NCI-H446 treated with DMSO at 0.1 percent for 48 hours (cell line): ENCODE measurements at regions not wholly inside any gene's neighbourhood (a gene's known extent, or its start where the extent isn't known, plus 50 kb on each side); places are given as distances from the start of the nearest gene placed in this dataset.
"Not testable (repeated sequence)": the region's sequence is repeated elsewhere in the genome, so short reads cannot be mapped to it uniquely, and the experiment has no call there.

Experiments
- DNase-seq: peaks from one replicate; lab custom pipeline; 2025; lab: John Stamatoyannopoulos, UW

DNA sequence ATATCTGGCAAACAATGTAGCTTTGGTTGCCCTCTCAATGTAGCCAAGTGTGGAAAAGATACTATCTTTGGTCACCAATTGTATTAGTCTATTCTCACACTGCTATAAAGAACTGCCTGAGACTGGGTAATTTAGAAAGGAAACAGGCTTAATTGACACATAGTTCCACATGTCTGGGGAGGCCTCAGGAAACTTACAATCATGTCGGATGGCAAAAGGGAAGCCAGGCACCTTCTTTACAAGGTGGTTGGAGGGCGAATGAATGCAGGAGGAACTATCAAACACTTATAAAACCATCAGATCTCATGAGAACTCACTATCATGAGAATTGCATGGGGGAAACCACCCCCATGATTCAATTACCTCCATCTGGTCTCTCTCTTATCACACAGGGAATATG, 133.1 kb upstream of the TBCA start:
- no peak for DNase-seq

DNA sequence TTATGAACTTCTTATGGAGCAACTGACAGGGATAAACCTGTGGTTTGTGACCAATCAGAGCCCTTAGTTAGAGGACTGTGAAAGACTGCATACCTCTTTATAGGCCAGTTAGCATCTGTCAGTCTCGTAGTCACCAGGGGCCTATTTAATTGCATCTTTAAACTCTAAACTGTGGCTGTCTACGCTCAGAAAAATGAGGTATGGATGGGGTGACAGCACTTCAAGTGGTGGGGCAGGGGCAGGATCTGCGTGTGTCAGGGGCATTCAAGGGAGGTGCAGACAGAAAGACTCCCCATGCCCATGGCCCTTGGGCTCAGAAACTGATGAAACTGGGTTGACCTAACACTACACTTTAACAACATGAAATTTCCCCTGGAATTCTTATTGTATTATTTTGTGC, 132.6 kb upstream of the TBCA start:
- no peak for DNase-seq

DNA sequence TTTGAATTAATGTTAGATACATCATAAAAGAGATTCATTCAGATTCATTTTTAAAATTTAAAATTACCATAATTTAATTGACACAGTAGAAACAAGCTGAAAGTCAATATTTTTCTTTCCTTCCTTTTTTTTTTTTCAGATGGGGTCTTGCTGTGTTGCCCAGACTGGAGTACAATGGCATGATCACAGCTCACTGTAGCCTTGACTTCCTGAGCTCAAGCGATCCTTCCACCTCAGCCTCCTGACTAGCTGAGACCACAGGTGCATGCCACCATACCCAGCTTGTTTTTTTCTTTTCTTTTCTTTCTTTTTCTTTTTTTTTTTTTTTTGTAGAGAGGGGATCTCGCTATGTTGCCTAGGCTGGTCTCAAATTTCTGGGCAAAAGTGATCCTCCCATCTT, 131.6 kb upstream of the TBCA start:
- DNase-seq = no peak

DNA sequence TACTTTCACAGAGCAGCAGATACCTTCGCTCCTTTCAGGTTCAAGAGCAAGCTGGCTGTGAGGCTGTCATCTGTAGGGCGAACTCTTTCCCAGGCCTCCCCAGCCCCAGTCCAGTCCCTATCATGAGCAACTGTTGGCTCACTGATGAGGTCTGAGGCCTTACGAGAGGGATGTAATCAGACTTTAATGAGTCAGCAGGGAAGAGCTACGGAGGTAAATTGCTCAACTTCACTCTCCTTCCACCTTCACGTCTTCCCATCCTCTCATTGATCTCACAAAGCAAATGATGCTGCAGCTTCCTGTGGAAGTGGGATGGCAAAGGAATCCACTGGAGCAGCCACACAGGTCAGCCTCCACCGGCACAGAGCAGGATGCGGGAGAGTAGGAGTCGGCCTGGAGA, 130.7 kb upstream of the TBCA start:
- DNase-seq = no peak

DNA sequence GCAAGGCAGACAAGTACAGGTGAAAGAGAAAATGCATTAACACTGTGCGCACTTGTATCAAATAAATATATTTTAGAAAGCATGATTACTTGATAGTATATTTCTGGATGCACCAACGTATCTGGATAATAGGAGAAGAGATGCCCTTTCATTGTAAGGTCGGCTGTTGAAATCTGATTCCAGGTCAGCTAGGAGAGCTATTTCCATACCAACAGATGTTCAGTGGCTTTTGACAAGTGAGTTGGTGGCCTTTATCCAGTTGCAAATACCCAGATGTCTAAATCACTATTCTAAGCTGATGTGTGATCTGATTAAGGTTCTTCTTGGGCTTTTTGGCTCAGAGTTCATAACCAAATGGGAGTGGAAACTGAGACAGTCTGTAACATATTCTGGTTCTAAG, 128.2 kb upstream of the TBCA start:
- no peak for DNase-seq

DNA sequence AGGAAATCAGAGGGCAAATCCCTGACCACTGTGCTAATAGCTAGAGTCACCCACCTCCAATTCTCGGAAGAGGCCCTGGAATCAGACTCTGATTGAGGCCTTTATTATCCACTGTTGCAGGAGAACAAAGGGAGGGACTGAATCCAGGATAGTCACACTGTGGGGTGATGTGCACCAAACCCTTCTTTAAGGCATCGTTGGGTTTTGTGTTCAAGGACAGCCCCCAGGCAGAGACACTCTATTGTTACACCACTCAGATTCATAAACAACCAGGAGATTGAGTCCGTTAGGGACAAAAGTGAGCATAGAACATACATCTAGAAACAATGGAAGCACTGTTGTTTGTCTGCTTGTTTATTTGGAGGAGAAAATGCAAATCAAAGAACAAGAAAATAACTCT, 124.6 kb upstream of the TBCA start:
- no peak for DNase-seq

DNA sequence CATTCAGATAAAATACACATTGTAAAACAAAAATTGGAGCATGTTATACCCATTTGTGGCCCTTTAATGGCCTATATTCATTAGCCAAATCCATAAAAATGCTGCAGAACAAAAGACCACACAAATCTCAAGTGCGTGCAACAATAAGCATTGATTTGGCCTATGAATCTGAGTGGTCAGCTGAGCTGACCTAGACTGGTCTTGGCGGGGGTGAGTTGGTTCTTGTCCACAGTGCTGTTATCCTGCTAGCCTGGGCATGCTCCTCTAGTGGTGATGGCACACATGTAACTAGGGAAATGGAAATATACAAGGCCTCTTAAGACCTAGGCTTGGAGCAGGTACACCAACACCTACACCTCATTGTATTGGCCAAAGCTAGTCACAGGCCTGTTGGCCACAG, 122.2 kb upstream of the TBCA start:
- DNase-seq = no peak

DNA sequence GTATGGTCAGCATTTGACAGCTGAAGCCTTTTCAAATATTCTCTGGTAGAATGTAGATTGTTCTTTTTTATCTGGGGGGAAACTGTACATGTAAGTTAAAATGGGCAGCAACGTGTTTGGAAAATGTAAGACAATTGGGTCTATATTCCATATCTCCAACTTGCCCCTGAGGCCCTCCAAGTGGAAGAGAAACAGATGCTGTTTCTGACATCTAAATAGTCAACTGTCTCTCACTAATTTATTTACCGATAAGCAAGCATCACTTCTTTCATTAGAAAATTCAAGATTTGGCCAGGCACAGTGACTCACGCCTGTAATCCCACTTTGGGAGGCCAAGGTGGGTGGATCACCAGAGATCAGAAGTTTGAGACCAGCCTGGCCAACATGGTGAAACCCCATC, 120.2 kb upstream of the TBCA start:
- no peak for DNase-seq

DNA sequence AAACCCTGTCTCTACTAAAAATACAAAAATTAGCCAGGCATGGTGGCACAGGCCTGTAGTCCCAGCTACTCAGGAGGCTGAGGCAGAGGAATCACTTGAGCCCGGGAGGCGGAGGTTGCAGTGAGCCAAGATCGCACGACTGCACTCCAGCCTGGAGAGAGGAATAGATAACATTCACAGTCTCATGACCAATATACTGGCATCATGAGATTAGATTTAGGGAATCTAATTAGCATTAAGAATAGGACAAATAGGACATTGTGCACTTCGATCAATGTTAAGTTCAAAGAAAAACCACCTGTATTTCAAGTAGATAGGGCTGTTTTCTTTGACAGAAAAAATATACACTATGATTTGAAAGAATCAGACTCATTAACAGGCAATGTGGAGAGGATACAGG, 118.0 kb upstream of the TBCA start:
- DNase-seq = not testable (repeated sequence)

DNA sequence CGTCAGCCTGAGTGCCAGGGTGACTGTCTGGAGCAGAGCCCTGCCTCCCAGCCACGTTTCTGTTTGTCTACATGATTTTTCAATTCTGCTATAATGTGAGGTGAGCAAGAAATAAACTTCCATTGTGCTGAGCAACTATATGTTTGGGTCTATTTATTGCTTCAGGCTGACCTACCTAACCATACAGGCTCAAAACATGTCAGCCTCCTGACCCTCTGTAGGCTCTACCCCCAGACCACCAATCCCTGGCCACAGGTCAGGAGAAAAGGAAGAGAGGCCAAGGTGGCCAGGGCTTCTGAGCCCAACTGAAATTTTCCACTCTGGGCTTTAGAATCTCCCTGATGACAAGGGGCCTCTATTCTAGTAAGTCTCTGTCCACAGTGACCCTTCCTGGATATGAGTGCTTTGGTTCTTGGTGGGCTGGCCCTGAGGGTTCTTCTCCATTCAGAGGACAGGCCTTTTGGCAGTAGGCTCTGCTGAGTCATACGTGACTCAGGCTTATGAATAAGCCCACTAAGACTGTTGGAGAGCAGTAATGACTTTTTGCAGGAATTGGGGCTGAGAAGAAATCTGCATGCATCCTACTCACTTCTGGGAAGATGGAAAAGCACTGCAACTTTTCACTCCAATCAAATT, 117.2 kb upstream of the TBCA start:
- no peak for DNase-seq

DNA sequence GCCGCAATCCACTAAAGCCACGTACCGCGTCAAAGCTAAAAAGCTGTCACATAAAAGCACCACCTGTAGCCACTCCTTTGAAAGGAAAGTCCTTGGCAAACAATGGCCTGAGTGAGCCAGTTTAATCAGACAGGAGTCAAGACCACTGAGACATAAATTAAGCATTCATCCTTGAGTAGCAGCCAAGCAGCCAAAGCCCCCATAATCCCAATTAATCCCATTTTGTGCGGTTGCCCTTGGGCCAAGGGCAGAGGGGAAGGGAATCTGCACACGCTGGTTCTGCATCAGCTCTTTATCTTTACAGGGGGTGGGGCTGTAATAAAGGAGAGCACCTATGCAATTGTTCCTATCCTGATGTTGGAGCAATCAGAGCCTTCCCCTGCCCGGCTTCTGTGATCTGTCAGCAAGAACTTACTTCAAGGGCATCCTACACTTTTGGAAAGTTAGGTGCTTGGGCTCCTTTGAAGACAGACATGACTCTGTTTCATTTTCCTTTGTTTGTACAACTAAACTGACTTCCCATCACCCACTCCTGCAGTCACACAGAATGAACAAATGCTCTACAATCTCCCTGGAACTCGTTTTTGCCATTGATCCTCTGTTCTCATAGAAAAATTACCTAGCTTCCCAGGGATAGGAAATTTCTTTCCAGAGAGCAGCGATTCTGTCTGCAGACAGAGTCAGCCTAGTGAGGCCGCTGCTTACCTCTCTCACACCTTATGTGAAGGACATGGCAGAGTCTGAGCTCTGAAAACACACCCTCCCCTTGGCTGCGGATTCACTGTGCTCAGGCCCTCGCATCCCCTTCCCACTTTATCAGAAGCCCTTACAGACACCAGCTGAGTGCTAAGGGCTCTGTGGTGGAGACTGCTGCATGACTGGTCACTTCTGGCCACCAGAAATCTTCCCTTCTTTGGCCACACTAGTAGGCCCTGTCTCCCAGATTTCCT, 116.2 kb upstream of the TBCA start:
- DNase-seq = no peak

DNA sequence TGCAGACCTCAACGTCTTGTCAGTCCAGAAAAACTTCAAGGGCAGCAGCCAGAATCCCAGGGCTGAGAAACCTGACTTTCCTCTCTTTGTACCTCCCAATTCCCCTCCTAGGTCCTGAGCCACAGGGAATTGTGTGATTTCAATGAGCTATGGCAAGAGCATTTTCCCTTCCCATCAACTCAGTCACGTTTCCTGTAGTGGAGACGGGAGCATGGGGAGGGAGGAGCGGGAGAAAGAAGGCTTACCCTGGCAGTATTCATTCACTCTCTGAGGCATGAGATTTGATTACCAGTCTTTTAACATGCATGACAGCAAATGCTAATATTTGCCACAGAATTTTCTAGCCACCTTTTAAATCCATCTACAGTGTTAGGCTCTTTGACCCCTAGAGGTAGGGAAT, 109.4 kb upstream of the TBCA start:
- no peak for DNase-seq

DNA sequence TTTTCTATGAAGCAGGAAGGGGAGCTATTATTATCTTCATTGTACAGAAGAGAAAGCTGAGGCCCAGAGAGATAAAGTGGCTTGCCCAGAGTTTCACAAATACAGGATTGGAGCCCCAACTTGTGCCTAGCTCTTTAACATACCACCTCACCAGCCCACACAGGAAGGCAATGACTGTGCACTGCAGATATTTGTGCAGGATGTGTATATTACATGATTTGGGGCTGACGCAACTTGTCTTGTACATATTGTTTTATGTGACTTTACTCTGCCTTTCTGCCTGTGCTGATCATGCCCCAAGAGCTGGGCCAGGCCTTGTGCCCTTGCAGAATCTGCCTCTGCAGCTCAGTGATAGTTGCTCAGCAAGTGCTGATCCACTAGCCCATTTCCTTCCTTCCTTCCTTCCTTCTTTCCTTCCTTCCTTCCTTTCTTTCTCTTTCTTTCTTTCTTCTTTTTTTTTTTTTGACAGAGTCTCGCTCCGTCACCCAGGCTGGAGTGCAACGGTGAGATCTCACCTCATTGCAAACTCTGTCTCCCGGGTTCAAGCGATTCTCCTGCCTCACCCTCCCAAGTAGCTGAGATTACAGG, 106.6 kb upstream of the TBCA start:
- DNase-seq = no peak

DNA sequence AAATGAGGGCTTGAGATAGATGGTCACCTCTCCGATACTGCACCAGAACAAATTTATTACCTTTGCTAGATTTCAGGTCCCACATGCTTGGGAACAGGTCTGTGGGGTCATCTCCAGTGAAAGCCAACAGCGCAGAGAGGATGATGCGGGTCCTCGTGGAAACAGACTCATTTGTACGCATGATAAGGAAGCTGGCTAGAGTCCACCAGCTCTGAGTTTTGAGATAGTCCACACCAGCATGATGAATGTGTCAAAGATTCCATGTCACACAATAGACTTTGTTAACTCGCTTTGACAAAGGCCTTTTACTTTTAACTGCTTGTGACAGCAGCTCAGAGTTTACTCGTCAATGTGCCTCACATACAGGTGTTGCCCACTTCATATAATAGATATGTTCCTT, 105.4 kb upstream of the TBCA start:
- no peak for DNase-seq

DNA sequence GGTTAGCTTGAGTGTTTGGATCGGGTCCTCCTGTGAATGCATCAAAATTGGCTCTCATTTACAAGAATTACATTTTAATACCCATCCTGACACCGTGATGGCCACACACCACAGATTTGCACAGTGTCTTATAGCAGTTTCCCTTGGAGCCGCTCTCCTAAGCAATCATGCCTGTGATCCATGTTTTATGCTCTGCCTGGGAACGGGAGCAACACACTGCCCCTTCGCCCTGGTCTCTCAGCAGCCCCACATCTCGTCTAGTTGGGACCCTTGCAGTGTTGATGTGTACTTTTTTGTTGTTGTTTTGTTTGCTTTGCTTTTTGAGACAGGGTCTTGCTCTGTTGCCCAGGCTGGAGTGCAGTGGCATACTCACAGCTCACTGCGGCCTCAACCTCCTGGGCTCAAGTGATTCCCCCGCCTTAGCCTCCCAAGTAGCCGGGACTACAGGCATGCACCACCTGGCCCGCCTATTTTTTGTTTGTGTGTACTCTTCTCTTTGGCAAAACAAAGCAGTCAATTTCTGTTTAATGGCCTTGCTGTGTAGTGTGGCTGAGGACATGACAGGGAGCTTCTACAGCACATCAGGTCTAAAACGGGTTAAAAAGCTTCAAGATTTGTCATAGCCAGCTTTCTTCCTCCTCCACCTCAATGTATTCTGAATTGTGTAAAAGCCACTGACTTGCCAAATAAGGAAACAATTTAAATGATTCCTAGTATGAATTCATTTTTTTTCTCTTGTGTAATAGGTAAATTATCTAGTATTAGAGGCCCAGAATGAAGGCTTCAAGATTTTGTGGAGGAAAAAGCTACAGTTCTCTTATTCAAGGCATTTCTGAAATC, 101.6 kb upstream of the TBCA start:
- no peak for DNase-seq

DNA sequence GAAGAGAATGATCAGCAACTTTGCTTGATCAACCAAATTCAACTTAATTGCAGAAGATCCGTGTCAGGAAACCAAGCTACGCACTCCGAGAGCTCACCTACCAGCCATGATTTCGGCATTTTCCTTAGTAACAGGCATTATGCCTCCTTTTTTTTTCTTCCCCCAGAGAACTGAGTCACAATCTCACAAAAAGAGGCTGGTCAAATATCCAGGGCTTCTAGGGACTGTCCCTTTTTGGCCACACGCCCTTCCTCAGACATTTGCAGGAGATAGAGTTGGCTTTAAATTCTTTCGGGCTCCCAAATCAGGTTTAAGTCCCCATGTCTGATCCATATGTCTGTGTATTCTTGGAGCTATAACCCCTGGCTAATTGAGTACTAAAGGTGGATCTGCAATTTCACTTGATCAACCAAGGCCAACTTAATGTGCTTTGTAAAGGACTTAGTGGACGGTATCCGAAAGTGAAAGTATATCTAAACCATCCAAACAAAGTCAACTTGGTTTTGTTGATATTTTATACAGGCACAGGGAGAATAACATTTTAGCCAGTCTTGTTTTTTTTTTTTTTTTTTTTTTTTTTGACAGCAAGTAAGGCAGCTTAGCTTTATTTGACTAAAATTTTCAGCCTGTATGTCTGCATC, 100.8 kb upstream of the TBCA start:
- no peak for DNase-seq

DNA sequence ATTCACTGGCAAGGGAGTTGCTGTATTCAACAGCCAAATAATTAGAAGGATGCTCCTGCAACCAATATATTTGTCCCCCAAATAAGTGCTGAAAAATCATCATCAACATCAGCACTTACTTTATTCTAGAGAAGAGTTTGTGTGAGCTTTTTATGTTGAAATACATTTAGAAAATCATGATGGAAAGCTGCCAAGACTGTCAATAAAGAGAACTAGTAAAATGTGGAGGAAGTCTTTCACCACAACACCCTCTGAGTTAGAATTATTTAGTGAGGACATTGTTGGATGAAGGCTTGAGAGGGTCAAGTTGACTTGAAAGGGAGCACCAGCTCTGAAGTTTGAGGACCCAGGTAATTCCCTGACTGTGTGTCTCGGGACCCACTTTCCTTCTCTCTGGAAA, 100.2 kb upstream of the TBCA start:
- DNase-seq = no peak

DNA sequence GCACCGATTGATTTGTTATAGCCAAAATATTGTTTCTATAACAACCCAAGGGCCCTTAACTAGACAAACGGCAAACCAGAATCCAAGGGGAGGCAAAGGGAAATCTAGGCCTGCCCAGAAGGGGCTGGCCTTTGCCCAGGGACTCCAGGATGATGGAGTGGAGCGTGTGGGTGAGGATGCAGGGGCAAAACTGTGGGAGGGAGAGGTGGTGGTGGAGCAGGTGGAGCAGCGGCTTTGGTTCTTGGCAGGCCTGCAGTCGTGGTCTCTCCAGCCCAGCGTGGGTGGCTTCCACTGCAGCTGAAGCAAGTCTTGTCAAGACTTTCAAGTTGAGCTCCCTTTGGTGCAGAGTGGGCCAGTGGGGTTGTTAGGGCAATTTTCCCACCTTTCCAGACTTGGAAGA, 98.6 kb upstream of the TBCA start:
- no peak for DNase-seq

DNA sequence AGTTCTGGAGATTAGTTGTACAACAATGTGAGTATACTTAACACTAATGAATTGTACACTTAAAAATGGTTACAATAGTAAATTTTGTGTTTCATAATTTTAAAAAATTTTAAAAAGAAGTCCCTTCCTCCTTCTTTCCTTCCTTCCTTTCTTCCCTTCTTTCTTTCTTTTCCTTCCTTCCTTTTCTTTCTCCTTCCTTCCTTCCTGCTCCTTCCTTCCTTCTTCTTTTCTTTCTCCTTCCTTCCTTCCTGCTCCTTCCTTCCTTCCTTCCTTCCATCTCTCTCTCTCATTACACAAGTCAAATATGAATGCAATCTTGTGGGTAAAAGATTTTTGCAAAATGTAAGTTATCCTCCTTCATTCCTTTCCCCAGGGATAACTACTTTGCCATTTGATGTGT, 97.1 kb upstream of the TBCA start:
- no peak for DNase-seq

DNA sequence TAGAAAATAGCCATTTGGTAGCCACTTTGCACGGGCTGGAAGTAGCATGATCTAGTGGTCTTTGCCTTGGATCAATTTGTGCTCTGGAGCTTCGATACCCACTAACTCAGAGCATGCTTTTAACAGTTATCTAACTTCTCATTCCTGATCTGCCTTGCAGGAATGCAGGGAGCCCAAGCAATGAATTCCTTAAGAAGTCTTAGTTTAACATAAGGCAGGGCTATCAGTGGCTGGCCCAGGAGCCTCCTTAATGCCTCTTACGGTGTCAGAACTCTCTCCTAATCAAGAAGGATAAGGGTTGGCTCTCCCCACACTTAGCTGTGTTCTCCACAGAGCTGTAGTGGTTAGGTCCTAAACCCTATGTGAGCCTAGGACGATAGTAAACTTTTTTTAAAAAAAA, 95.8 kb upstream of the TBCA start:
- no peak for DNase-seq

DNA sequence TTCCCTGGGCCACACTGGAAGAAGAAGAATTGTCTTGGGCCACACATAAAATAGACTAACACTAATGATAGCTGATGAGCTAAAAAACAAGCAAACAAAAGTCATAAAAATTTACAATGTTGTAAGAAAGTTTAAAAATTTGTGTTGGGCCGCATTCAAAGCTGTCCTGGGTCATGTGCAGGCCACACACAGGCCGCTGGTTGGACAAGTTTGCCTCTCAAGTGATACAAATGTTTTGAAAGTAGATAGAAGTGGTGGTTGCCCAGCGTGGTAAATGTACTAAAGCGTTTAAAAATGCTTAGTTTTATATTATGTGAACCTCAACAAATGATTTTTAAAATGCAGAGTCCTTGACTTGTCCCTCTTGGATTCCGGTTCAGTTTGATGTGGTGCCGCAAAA, 94.9 kb upstream of the TBCA start:
- DNase-seq = no peak
